Astrocyte (in vitro differentiated cells and primary cell): ENCODE measurements at regions not wholly inside any gene's neighbourhood (a gene's known extent, or its start where the extent isn't known, plus 50 kb on each side); places are given as distances from the start of the nearest gene placed in this dataset.

Experiments
- DNase-seq: peaks from one replicate; pipeline ENCODE4 v3.0.0-alpha.2; 2010; ENCODE audit warnings: low read depth
- FAIRE-seq: peaks from 2 replicates; lab custom pipeline; 2011; peaks lifted over from hg19 to GRCh38; lab: Jason Lieb, UNC
- H2AFZ ChIP-seq: 2 replicates; pipeline ENCODE4 v1.6.0; 2012; ENCODE audit warnings: low read depth, low read length, inconsistent platforms
- H3K27ac ChIP-seq: 2 replicates; pipeline ENCODE4 v1.5.1; 2011; ENCODE audit warnings: low read depth, low read length, inconsistent platforms
- H3K27me3 ChIP-seq: 2 replicates; pipeline ENCODE4 v1.6.0; 2011; ENCODE audit warnings: low read length, inconsistent platforms; ENCODE audit not compliant: insufficient read depth
- H3K36me3 ChIP-seq: 2 replicates; pipeline ENCODE4 v1.5.1; 2011; ENCODE audit warnings: low read length, inconsistent platforms; ENCODE audit not compliant: insufficient read depth
- H3K4me1 ChIP-seq: 2 replicates; pipeline ENCODE4 v1.5.1; 2011; ENCODE audit warnings: low read length, inconsistent platforms; ENCODE audit not compliant: insufficient read depth
- H3K4me2 ChIP-seq: 2 replicates; pipeline ENCODE4 v1.6.0; 2012; ENCODE audit warnings: low read length, inconsistent platforms
- H3K4me3 ChIP-seq: 2 replicates; pipeline ENCODE4 v1.5.1; 2011; ENCODE audit warnings: low read depth, mild to moderate bottlenecking, low read length, inconsistent platforms; ENCODE audit not compliant: insufficient read depth
- H3K79me2 ChIP-seq: 2 replicates; pipeline ENCODE4 v1.6.0; 2012; ENCODE audit warnings: mild to moderate bottlenecking, low read length, inconsistent platforms; ENCODE audit not compliant: insufficient read depth
- H3K9ac ChIP-seq: 2 replicates; pipeline ENCODE4 v1.6.0; 2012; ENCODE audit warnings: mild to moderate bottlenecking, low read length, inconsistent platforms
- H3K9me3 ChIP-seq: 2 replicates; pipeline ENCODE4 v1.5.1; 2012; ENCODE audit warnings: low read depth, mild to moderate bottlenecking, low read length, inconsistent platforms; ENCODE audit not compliant: insufficient read depth
- H4K20me1 ChIP-seq: 2 replicates; pipeline ENCODE4 v1.6.0; 2012; ENCODE audit warnings: low read length, inconsistent platforms; ENCODE audit not compliant: insufficient read depth
- H3K27ac Mint-ChIP-seq: one replicate; pipeline ENCODE4 v1.8.0; 2021; ENCODE audit warnings: mild to moderate bottlenecking, mixed read lengths; ENCODE audit not compliant: unreplicated experiment
- H3K27me3 Mint-ChIP-seq: one replicate; pipeline ENCODE4 v1.8.0; 2021; ENCODE audit warnings: low read depth, mixed read lengths; ENCODE audit not compliant: unreplicated experiment
- H3K36me3 Mint-ChIP-seq: one replicate; pipeline ENCODE4 v1.8.0; 2021; ENCODE audit warnings: low read depth, mixed read lengths; ENCODE audit not compliant: unreplicated experiment
- H3K4me1 Mint-ChIP-seq: one replicate; pipeline ENCODE4 v1.8.0; 2021; ENCODE audit warnings: low read depth, mixed read lengths; ENCODE audit not compliant: unreplicated experiment
- H3K4me3 Mint-ChIP-seq: one replicate; pipeline ENCODE4 v1.8.0; 2021; ENCODE audit warnings: mild to moderate bottlenecking, moderate library complexity, mixed read lengths; ENCODE audit not compliant: unreplicated experiment
- H3K9me3 Mint-ChIP-seq: one replicate; pipeline ENCODE4 v1.8.0; 2021; ENCODE audit warnings: mild to moderate bottlenecking, mixed read lengths; ENCODE audit not compliant: unreplicated experiment
- EZH2 ChIP-seq: IDR thresholded peaks from 2 replicates; pipeline ENCODE4 v1.6.1; 2012; ENCODE audit warnings: mild to moderate bottlenecking, low read length, inconsistent platforms; ENCODE audit not compliant: insufficient read depth
- TF ChIP-seq, protein P1 (sequence below): IDR thresholded peaks from 2 replicates; pipeline ENCODE4 v1.5.1; 2011; ENCODE audit warnings: low read depth, mild to moderate bottlenecking, inconsistent platforms, low read length, moderate library complexity; ENCODE audit not compliant: insufficient read depth

DNA sequence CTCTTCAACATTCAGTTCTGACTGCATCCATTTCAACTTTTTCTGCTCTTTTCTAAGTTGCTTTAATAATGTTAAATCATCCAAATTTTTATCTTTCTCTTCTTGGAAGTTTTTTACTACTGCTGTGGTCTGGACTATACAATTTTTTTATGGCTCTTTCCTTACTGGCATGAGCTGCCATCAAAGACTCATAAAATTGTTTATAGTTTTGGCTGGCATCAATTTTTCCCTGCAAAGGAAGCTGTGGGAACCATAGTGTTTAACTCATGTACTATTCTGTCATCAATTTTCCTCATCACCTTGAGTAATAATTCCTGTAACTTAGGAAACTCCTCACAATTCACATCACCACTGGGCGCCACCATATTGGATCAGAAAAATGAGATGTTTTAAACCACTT, 77.6 kb upstream of the A1CF start:
- TF ChIP-seq, protein P1, sequence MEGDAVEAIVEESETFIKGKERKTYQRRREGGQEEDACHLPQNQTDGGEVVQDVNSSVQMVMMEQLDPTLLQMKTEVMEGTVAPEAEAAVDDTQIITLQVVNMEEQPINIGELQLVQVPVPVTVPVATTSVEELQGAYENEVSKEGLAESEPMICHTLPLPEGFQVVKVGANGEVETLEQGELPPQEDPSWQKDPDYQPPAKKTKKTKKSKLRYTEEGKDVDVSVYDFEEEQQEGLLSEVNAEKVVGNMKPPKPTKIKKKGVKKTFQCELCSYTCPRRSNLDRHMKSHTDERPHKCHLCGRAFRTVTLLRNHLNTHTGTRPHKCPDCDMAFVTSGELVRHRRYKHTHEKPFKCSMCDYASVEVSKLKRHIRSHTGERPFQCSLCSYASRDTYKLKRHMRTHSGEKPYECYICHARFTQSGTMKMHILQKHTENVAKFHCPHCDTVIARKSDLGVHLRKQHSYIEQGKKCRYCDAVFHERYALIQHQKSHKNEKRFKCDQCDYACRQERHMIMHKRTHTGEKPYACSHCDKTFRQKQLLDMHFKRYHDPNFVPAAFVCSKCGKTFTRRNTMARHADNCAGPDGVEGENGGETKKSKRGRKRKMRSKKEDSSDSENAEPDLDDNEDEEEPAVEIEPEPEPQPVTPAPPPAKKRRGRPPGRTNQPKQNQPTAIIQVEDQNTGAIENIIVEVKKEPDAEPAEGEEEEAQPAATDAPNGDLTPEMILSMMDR: no peak
- no peak for TF ChIP-seq EZH2

GRCh38 chr10:50968386-50969091, 83.1 kb upstream of the A1CF start:
- no peaks in the 10 kb centered on the region for H3K4me1 ChIP-seq
- FAIRE-seq (no peak), DNase-seq (no peak)
- Mint-ChIP-seq H3K36me3 (no peaks in the 10 kb centered on the region), H3K4me3 (no peak overlapping the region), H3K9me3 (no peaks in the 10 kb centered on the region), H3K27me3 (no peaks in the 10 kb centered on the region), H3K4me1 (no peaks in the 10 kb centered on the region), H3K27ac (no peak overlapping the region)
- no peak overlapping the region for H2AFZ ChIP-seq
- TF ChIP-seq, protein P1: no peak
- TF ChIP-seq EZH2: no peak
- H3K36me3 ChIP-seq: no peaks in the 10 kb centered on the region
- no peaks in the 10 kb centered on the region for H3K9me3 ChIP-seq
- H3K4me2 ChIP-seq: no peak overlapping the region
- H4K20me1 ChIP-seq: no peaks in the 10 kb centered on the region
- H3K27ac ChIP-seq: no peak overlapping the region
- no peak overlapping the region for H3K9ac ChIP-seq
- H3K27me3 ChIP-seq: no peaks in the 10 kb centered on the region
- H3K79me2 ChIP-seq: no peaks in the 10 kb centered on the region
- H3K4me3 ChIP-seq: no peak overlapping the region

More for the DNA sequence above, 77.6 kb upstream of the A1CF start:
- H3K36me3 ChIP-seq: no peaks in the 10 kb centered on the region
- no peak overlapping the region for H3K9ac ChIP-seq
- Mint-ChIP-seq H3K4me3 (no peak overlapping the region), H3K9me3 (no peaks in the 10 kb centered on the region), H3K4me1 (no peaks in the 10 kb centered on the region), H3K36me3 (no peaks in the 10 kb centered on the region), H3K27ac (no peak overlapping the region), H3K27me3 (no peaks in the 10 kb centered on the region)
- H4K20me1 ChIP-seq: no peaks in the 10 kb centered on the region
- H3K27me3 ChIP-seq: no peaks in the 10 kb centered on the region
- FAIRE-seq: no peak
- no peak for DNase-seq
- H3K27ac ChIP-seq: no peak overlapping the region
- no peak overlapping the region for H3K4me3 ChIP-seq
- no peaks in the 10 kb centered on the region for H3K9me3 ChIP-seq
- no peaks in the 10 kb centered on the region for H3K79me2 ChIP-seq
- H3K4me2 ChIP-seq: no peak overlapping the region
- no peaks in the 10 kb centered on the region for H3K4me1 ChIP-seq
- no peak overlapping the region for H2AFZ ChIP-seq

DNA sequence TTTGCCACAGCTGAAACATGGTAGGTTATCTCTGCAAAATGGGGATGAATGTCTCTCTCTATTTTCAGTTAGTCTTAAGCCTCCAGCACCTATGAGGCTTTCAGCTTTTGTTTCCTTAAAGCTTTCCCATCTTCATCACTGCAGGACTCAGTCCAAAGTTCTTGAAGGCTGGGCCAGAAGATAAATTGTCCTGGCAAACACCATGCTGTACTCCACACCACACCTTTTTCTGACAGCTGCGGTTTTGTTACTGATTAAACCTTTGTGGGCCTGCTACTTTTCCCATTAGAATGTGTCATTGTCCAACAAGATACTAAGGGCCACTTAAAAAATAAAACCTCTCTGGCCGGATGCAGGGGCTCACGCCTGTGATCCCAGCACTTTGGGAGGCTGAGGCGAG, 87.2 kb upstream of the A1CF start:
- Histone ChIP-seq H3K27me3 (no peaks in the 10 kb centered on the region), H2AFZ (no peak overlapping the region), H3K27ac (no peak overlapping the region), H3K4me2 (no peak overlapping the region), H3K79me2 (no peaks in the 10 kb centered on the region), H3K36me3 (no peaks in the 10 kb centered on the region), H3K4me1 (no peaks in the 10 kb centered on the region), H3K9ac (no peak overlapping the region), H3K4me3 (no peak overlapping the region), H3K9me3 (no peaks in the 10 kb centered on the region), H4K20me1 (no peaks in the 10 kb centered on the region)
- TF ChIP-seq, protein P1: no peak
- no peak for TF ChIP-seq EZH2
- Mint-ChIP-seq H3K36me3 (no peaks in the 10 kb centered on the region), H3K27ac (no peak overlapping the region), H3K27me3 (no peaks in the 10 kb centered on the region), H3K9me3 (no peaks in the 10 kb centered on the region), H3K4me3 (no peak overlapping the region), H3K4me1 (no peaks in the 10 kb centered on the region)
- DNase-seq (no peak), FAIRE-seq (no peak)
